Mesendoderm (in vitro differentiated cells): ENCODE measurements at regions not wholly inside any gene's neighbourhood (a gene's known extent, or its start where the extent isn't known, plus 50 kb on each side); places are given as distances from the start of the nearest gene placed in this dataset.
A peak's percentile ranks its signal among the peaks of the same experiment; 100 is the strongest.
"Not testable (repeated sequence)": the region's sequence is repeated elsewhere in the genome, so short reads cannot be mapped to it uniquely, and the experiment has no call there.

Source experiments
- DNase-seq: peaks from one replicate; pipeline ENCODE4 v3.0.0; 2013
- H2AK5ac ChIP-seq: 2 replicates; pipeline ENCODE4 v1.6.1; 2013; ENCODE audit warnings: low read length, inconsistent platforms
- H2BK120ac ChIP-seq: 2 replicates; pipeline ENCODE4 v1.6.1; 2013; ENCODE audit warnings: low read depth, mild to moderate bottlenecking, low read length, moderate library complexity, mixed read lengths
- H2BK15ac ChIP-seq: replicated peaks from 2 replicates; pipeline ENCODE4 v1.6.1; 2013; ENCODE audit warnings: low read depth, mild to moderate bottlenecking, moderate library complexity
- H2BK5ac ChIP-seq: 2 replicates; pipeline ENCODE4 v1.6.1; 2013; ENCODE audit warnings: low read length, inconsistent platforms
- H3K18ac ChIP-seq: 2 replicates; pipeline ENCODE4 v1.6.1; 2013; ENCODE audit warnings: mild to moderate bottlenecking, low read length, mixed read lengths
- H3K23ac ChIP-seq: one replicate; pipeline ENCODE4 v1.6.1; 2013; ENCODE audit warnings: low read length
- H3K27ac ChIP-seq: 2 replicates; pipeline ENCODE4 v1.5.1; 2013; ENCODE audit warnings: low read depth, mild to moderate bottlenecking, inconsistent platforms, low read length, moderate library complexity
- H3K27me3 ChIP-seq: 2 replicates; pipeline ENCODE4 v1.6.1; 2013; ENCODE audit warnings: low read length, control low read depth, mild to moderate bottlenecking, inconsistent platforms; ENCODE audit not compliant: insufficient read depth, poor library complexity
- H3K36me3 ChIP-seq: 2 replicates; pipeline ENCODE4 v1.6.1; 2013; ENCODE audit warnings: low read length, inconsistent platforms; ENCODE audit not compliant: control insufficient read depth, insufficient read depth
- H3K4ac ChIP-seq: one replicate; pipeline ENCODE4 v1.6.1; 2013; ENCODE audit warnings: low read depth, mild to moderate bottlenecking, low read length, moderate library complexity
- H3K4me1 ChIP-seq: 2 replicates; pipeline ENCODE4 v1.6.1; 2013; ENCODE audit warnings: low read depth, low read length, inconsistent platforms; ENCODE audit not compliant: control insufficient read depth
- H3K4me2 ChIP-seq: 2 replicates; pipeline ENCODE4 v1.6.1; 2013; ENCODE audit warnings: low read length
- H3K4me3 ChIP-seq: 2 replicates; pipeline ENCODE4 v1.5.1; 2013; ENCODE audit warnings: mild to moderate bottlenecking, low read length
- H3K56ac ChIP-seq: one replicate; pipeline ENCODE4 v1.6.1; 2013; ENCODE audit warnings: low read length
- H3K79me1 ChIP-seq: 2 replicates; pipeline ENCODE4 v1.6.1; 2013; ENCODE audit warnings: low read length, inconsistent platforms
- H3K79me2 ChIP-seq: 2 replicates; pipeline ENCODE4 v1.6.1; 2013; ENCODE audit warnings: mild to moderate bottlenecking, low read length; ENCODE audit not compliant: control insufficient read depth, insufficient read depth
- H3K9ac ChIP-seq: 2 replicates; pipeline ENCODE4 v1.6.1; 2013; ENCODE audit warnings: low read length, inconsistent platforms
- H4K5ac ChIP-seq: one replicate; pipeline ENCODE4 v1.6.1; 2013; ENCODE audit warnings: low read length
- H4K8ac ChIP-seq: one replicate; pipeline ENCODE4 v1.6.1; 2013; ENCODE audit warnings: low read depth, mild to moderate bottlenecking, control low read depth, low read length, moderate library complexity
- whole genome bisulfite sequencing: extraction: QIAGEN DNeasy Blood & Tissue Kit; methylation state at CpG from one replicate; pipeline ENCODE4 v1.1.7; 2013; ENCODE audit warnings: low lambda C conversion rate, missing lambda C conversion rate; ENCODE audit not compliant: insufficient coverage; ENCODE audit errors: extremely low coverage; 5-methylcytosine and 5-hydroxymethylcytosine counted together

GRCh38 chr6:27168586-27169443, 78.7 kb upstream of the PRSS16 start:
- WGBS, result no CpG with 5 or more reads among the region's 5 CpGs
- Histone ChIP-seq H2BK120ac (no peak overlapping the region), H3K9ac (no peak overlapping the region), H3K27me3 (no peaks in the 10 kb centered on the region), H3K4me1 (no peaks in the 10 kb centered on the region), H2AK5ac (no peak overlapping the region), H4K8ac (no peak overlapping the region), H3K27ac (no peak overlapping the region), H2BK15ac (no peak overlapping the region), H3K79me1 (no peaks in the 10 kb centered on the region), H3K36me3 (no peaks in the 10 kb centered on the region), H2BK5ac (no peak overlapping the region), H3K56ac (peak overlapping the region; percentile 7), H3K23ac (no peak overlapping the region), H4K5ac (no peak overlapping the region), H3K4me3 (no peak overlapping the region), H3K79me2 (no peaks in the 10 kb centered on the region), H3K18ac (no peak overlapping the region), H3K4me2 (no peak overlapping the region), H3K4ac (no peak overlapping the region)
- DNase-seq, result peak; percentile 22

- H3K79me1 ChIP-seq, H3K9ac ChIP-seq, H3K4me1 ChIP-seq, H3K27me3 ChIP-seq, H2BK5ac ChIP-seq, H3K27ac ChIP-seq, H3K36me3 ChIP-seq, H2AK5ac ChIP-seq, H2BK120ac ChIP-seq, H3K23ac ChIP-seq, H3K4ac ChIP-seq, H3K18ac ChIP-seq, H4K8ac ChIP-seq, DNase-seq, H3K4me3 ChIP-seq, H4K5ac ChIP-seq, H3K79me2 ChIP-seq, H2BK15ac ChIP-seq, H3K56ac ChIP-seq, H3K4me2 ChIP-seq: not testable (repeated sequence)
- WGBS, result no CpG with 5 or more reads among the region's 19 CpGs
These were observed 74.8 kb upstream of the PRSS16 start for GRCh38 chr6:27172524-27173231.

- H3K79me1 ChIP-seq, H3K27ac ChIP-seq, H2AK5ac ChIP-seq, H3K9ac ChIP-seq, H3K27me3 ChIP-seq, H2BK15ac ChIP-seq, H3K4me2 ChIP-seq, H3K4me3 ChIP-seq, H3K79me2 ChIP-seq, H3K23ac ChIP-seq, H2BK5ac ChIP-seq, DNase-seq, H3K56ac ChIP-seq, H3K4me1 ChIP-seq, H3K4ac ChIP-seq, H3K18ac ChIP-seq, H3K36me3 ChIP-seq, H4K5ac ChIP-seq, H4K8ac ChIP-seq, H2BK120ac ChIP-seq: not testable (repeated sequence)
- no CpG with 5 or more reads among the region's 8 CpGs for WGBS
These were observed 74.3 kb upstream of the PRSS16 start for GRCh38 chr6:27173232-27173601.

- Histone ChIP-seq H2BK15ac (no peak overlapping the region), H3K4me2 (no peak overlapping the region), H3K18ac (no peak overlapping the region), H3K9ac (no peak overlapping the region), H3K4me1 (no peaks in the 10 kb centered on the region), H3K36me3 (no peaks in the 10 kb centered on the region), H3K27ac (no peak overlapping the region), H4K5ac (no peak overlapping the region), H4K8ac (no peak overlapping the region), H3K79me2 (no peaks in the 10 kb centered on the region), H2BK120ac (no peak overlapping the region), H3K79me1 (no peaks in the 10 kb centered on the region), H2AK5ac (no peak overlapping the region), H3K23ac (no peak overlapping the region), H3K4me3 (no peak overlapping the region), H2BK5ac (no peak overlapping the region), H3K4ac (no peak overlapping the region), H3K56ac (no peak overlapping the region), H3K27me3 (no peaks in the 10 kb centered on the region)
- WGBS, result no CpG with 5 or more reads among the region's 6 CpGs
- no peak for DNase-seq
These were observed 72.5 kb upstream of the PRSS16 start for GRCh38 chr6:27174958-27175357.

- no peak overlapping the region for H3K18ac ChIP-seq
- no peak overlapping the region for H4K8ac ChIP-seq
- no peaks in the 10 kb centered on the region for H3K79me1 ChIP-seq
- no peak overlapping the region for H3K4me3 ChIP-seq
- H3K4me2 ChIP-seq, result no peak overlapping the region
- no peak overlapping the region for H3K23ac ChIP-seq
- DNase-seq, result no peak
- H3K9ac ChIP-seq, result no peak overlapping the region
- peak overlapping the region; percentile 9 for H3K56ac ChIP-seq
- no peak overlapping the region for H2BK15ac ChIP-seq
- H3K36me3 ChIP-seq, result no peaks in the 10 kb centered on the region
- H2BK5ac ChIP-seq, result no peak overlapping the region
- H3K27me3 ChIP-seq, result no peaks in the 10 kb centered on the region
- H3K79me2 ChIP-seq, result no peaks in the 10 kb centered on the region
- H3K27ac ChIP-seq, result no peak overlapping the region
- H4K5ac ChIP-seq, result no peak overlapping the region
- no CpG with 5 or more reads among the region's 9 CpGs for WGBS
- no peak overlapping the region for H3K4ac ChIP-seq
- H2BK120ac ChIP-seq, result no peak overlapping the region
- no peak overlapping the region for H2AK5ac ChIP-seq
- no peaks in the 10 kb centered on the region for H3K4me1 ChIP-seq
These were observed 71.4 kb upstream of the PRSS16 start for GRCh38 chr6:27176096-27176495.
